ENCODE measurements at regions not wholly inside any gene's neighbourhood (a gene's known extent, or its start where the extent isn't known, plus 50 kb on each side); places are given as distances from the start of the nearest gene placed in this dataset.

- Histone ChIP-seq H3K27me3 (no peaks in the 10 kb centered on the region), H3K36me3 (no peaks in the 10 kb centered on the region), H3K27ac (no peak overlapping the region), H3K4me3 (no peak overlapping the region), H3K4me1 (no peaks in the 10 kb centered on the region), H3K9me3 (no peaks in the 10 kb centered on the region)
- intact Hi-C loops (cut with DNase I), result no loop called here
- DNase-seq, result no peak
- no peak for TF ChIP-seq POLR2A (IDR thresholded peaks at IDR 0.05)
- TF ChIP-seq, protein P1, sequence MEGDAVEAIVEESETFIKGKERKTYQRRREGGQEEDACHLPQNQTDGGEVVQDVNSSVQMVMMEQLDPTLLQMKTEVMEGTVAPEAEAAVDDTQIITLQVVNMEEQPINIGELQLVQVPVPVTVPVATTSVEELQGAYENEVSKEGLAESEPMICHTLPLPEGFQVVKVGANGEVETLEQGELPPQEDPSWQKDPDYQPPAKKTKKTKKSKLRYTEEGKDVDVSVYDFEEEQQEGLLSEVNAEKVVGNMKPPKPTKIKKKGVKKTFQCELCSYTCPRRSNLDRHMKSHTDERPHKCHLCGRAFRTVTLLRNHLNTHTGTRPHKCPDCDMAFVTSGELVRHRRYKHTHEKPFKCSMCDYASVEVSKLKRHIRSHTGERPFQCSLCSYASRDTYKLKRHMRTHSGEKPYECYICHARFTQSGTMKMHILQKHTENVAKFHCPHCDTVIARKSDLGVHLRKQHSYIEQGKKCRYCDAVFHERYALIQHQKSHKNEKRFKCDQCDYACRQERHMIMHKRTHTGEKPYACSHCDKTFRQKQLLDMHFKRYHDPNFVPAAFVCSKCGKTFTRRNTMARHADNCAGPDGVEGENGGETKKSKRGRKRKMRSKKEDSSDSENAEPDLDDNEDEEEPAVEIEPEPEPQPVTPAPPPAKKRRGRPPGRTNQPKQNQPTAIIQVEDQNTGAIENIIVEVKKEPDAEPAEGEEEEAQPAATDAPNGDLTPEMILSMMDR (IDR thresholded peaks at IDR 0.05), result no peak
- WGBS, 2 donors, result 28 to 38% methylated on average over 12 to 13 of the region's 13 CpGs
These were observed 340.8 kb downstream of the CMPK2 start for GRCh38 chr2:6524691-6525474.

GRCh38 chr2:6525475-6525964 is 340.2 kb downstream of the CMPK2 start:
- Histone ChIP-seq H3K27ac (no peak overlapping the region), H3K36me3 (no peaks in the 10 kb centered on the region), H3K9me3 (no peaks in the 10 kb centered on the region), H3K4me3 (no peak overlapping the region), H3K27me3 (no peaks in the 10 kb centered on the region), H3K4me1 (no peaks in the 10 kb centered on the region)
- TF ChIP-seq, protein P1 (IDR thresholded peaks at IDR 0.05), result no peak
- no peak for TF ChIP-seq POLR2A (IDR thresholded peaks at IDR 0.05)
- DNase-seq, result no peak
- WGBS, 2 donors, result 58 to 64% methylated on average over 3 to 6 of the region's 6 CpGs
- intact Hi-C loops (cut with DNase I), result no loop called here

- no peaks in the 10 kb centered on the region for H3K9me3 ChIP-seq
- no peak for DNase-seq
- H3K4me3 ChIP-seq, result no peak overlapping the region
- H3K27me3 ChIP-seq, result no peaks in the 10 kb centered on the region
- 65 to 69% methylated on average over 6 of the region's 6 CpGs for WGBS, 2 donors
- TF ChIP-seq, protein P1 (IDR thresholded peaks at IDR 0.05), result no peak
- intact Hi-C loops (cut with DNase I), result no loop called here
- no peaks in the 10 kb centered on the region for H3K36me3 ChIP-seq
- H3K4me1 ChIP-seq, result no peaks in the 10 kb centered on the region
- H3K27ac ChIP-seq, result no peak overlapping the region
These were observed 339.4 kb downstream of the CMPK2 start for GRCh38 chr2:6526093-6526824.

- no peak for TF ChIP-seq POLR2A (IDR thresholded peaks at IDR 0.05)
- TF ChIP-seq, protein P1 (IDR thresholded peaks at IDR 0.05), result no peak
- Histone ChIP-seq H3K4me1 (no peaks in the 10 kb centered on the region), H3K9me3 (no peaks in the 10 kb centered on the region), H3K27ac (no peak overlapping the region), H3K27me3 (no peaks in the 10 kb centered on the region), H3K36me3 (no peaks in the 10 kb centered on the region), H3K4me3 (no peak overlapping the region)
- DNase-seq, result no peak
- 66 to 74% methylated on average over 2 of the region's 2 CpGs for WGBS, 2 donors
- intact Hi-C loops (cut with DNase I), result no loop called here
These were observed 334.4 kb downstream of the CMPK2 start for GRCh38 chr2:6531304-6531703.

- Histone ChIP-seq H3K27ac (no peak overlapping the region), H3K27me3 (no peaks in the 10 kb centered on the region), H3K36me3 (no peaks in the 10 kb centered on the region), H3K9me3 (no peaks in the 10 kb centered on the region), H3K4me3 (no peak overlapping the region), H3K4me1 (no peaks in the 10 kb centered on the region)
- intact Hi-C loops (cut with DNase I), result no loop called here
- 46 to 55% methylated on average over 10 of the region's 10 CpGs for WGBS, 2 donors
- TF ChIP-seq, protein P1 (IDR thresholded peaks at IDR 0.05), result no peak
- no peak for TF ChIP-seq POLR2A (IDR thresholded peaks at IDR 0.05)
- no peak for DNase-seq
These were observed 330.1 kb downstream of the CMPK2 start for GRCh38 chr2:6535572-6535971.

Data from esophagus squamous epithelium (tissue), 5 donors.